HG03108 (cell line): ENCODE measurements at regions not wholly inside any gene's neighbourhood (a gene's known extent, or its start where the extent isn't known, plus 50 kb on each side); places are given as distances from the start of the nearest gene placed in this dataset.
A peak's percentile ranks its signal among the peaks of the same experiment; 100 is the strongest.

ENCODE experiments used
- ATAC-seq: cut with Tn5 transposase; IDR thresholded peaks from one replicate; pipeline ENCODE4 v1.9.1; 2021; ENCODE audit warnings: moderate library complexity; ENCODE audit not compliant: unreplicated experiment

GRCh38 chr12:92089559-92089958 lies 56.1 kb downstream of the BTG1 start:
- no peak for ATAC-seq

GRCh38 chr12:92088805-92089204 lies 56.8 kb downstream of the BTG1 start:
- no peak for ATAC-seq

- ATAC-seq = no peak
Observed at GRCh38 chr12:92085736-92086040, 60.0 kb downstream of the BTG1 start.

- no peak for ATAC-seq
Observed at GRCh38 chr12:92085040-92085735, 60.5 kb downstream of the BTG1 start.

GRCh38 chr12:92080911-92081285 lies 64.7 kb downstream of the BTG1 start:
- ATAC-seq = no peak

GRCh38 chr12:92079054-92079385 lies 66.6 kb downstream of the BTG1 start:
- no peak for ATAC-seq

GRCh38 chr12:92078167-92079053 lies 67.2 kb downstream of the BTG1 start:
- ATAC-seq = no peak

- no peak for ATAC-seq
Observed at GRCh38 chr12:92077530-92077929, 68.1 kb downstream of the BTG1 start.

- ATAC-seq = no peak
Observed at GRCh38 chr12:92076101-92076500, 69.5 kb downstream of the BTG1 start.

- no peak for ATAC-seq
Observed at GRCh38 chr12:92075425-92075914, 70.2 kb downstream of the BTG1 start.

- ATAC-seq = no peak
Observed at GRCh38 chr12:92074889-92075288, 70.8 kb downstream of the BTG1 start.

GRCh38 chr12:92073094-92073493 lies 72.6 kb downstream of the BTG1 start:
- no peak for ATAC-seq

- ATAC-seq = no peak
Observed at GRCh38 chr12:92072112-92072511, 73.5 kb downstream of the BTG1 start.

- no peak for ATAC-seq
Observed at GRCh38 chr12:92070864-92071445, 74.7 kb downstream of the BTG1 start.

GRCh38 chr12:92070054-92070863 lies 75.4 kb downstream of the BTG1 start:
- peak; percentile 46 for ATAC-seq

- no peak for ATAC-seq
Observed at GRCh38 chr12:92068459-92068858, 77.2 kb downstream of the BTG1 start.

GRCh38 chr12:92065639-92066038 lies 80.0 kb downstream of the BTG1 start:
- no peak for ATAC-seq

GRCh38 chr12:92065018-92065499 lies 80.6 kb downstream of the BTG1 start:
- peak; percentile 57 for ATAC-seq

- ATAC-seq = no peak
Observed at GRCh38 chr12:92064422-92064821, 81.2 kb downstream of the BTG1 start.

GRCh38 chr12:92063641-92064040 lies 82.0 kb downstream of the BTG1 start:
- no peak for ATAC-seq
